ACHN (cell line): ENCODE measurements at regions not wholly inside any gene's neighbourhood (a gene's known extent, or its start where the extent isn't known, plus 50 kb on each side); places are given as distances from the start of the nearest gene placed in this dataset.
A peak's percentile ranks its signal among the peaks of the same experiment; 100 is the strongest.

Experiments used
- DNase-seq: peaks from one replicate; pipeline ENCODE4 v3.0.0-alpha.2; 2015
- in situ Hi-C: cut with HindIII; loops from 2 replicates; pipeline ENCODE4 v1.10.0; 2017; ENCODE audit warnings: low sequenced_read_pairs, low pct_ligation_motif_present, low pct_unique_long_range_greater_than_20kb

- in situ Hi-C loops: no loop called here
- no peak for DNase-seq
Measured at GRCh38 chr3:72776-73175, 123.8 kb upstream of the CHL1 start.

GRCh38 chr3:73271-73670, 123.3 kb upstream of the CHL1 start:
- no peak for DNase-seq
- in situ Hi-C loops: no loop called here

GRCh38 chr3:74676-75243, 121.8 kb upstream of the CHL1 start:
- in situ Hi-C loops: no loop called here
- DNase-seq: no peak

GRCh38 chr3:75260-75659, 121.3 kb upstream of the CHL1 start:
- DNase-seq: peak; percentile 6
- in situ Hi-C loops: no loop called here

GRCh38 chr3:79542-79941, 117.0 kb upstream of the CHL1 start:
- DNase-seq: no peak
- in situ Hi-C loops: no loop called here

GRCh38 chr3:82508-82907, 114.1 kb upstream of the CHL1 start:
- in situ Hi-C loops: no loop called here
- no peak for DNase-seq

- in situ Hi-C loops: no loop called here
- no peak for DNase-seq
Measured at GRCh38 chr3:83096-83495, 113.5 kb upstream of the CHL1 start.

- no peak for DNase-seq
- in situ Hi-C loops: no loop called here
Measured at GRCh38 chr3:85180-85579, 111.4 kb upstream of the CHL1 start.

GRCh38 chr3:88267-88666, 108.3 kb upstream of the CHL1 start:
- DNase-seq: no peak
- in situ Hi-C loops: no loop called here

GRCh38 chr3:93746-94145, 102.8 kb upstream of the CHL1 start:
- DNase-seq: no peak
- in situ Hi-C loops: no loop called here

GRCh38 chr3:96259-96658, 100.3 kb upstream of the CHL1 start:
- no peak for DNase-seq
- in situ Hi-C loops: no loop called here

- no peak for DNase-seq
- in situ Hi-C loops: no loop called here
Measured at GRCh38 chr3:97417-98258, 98.9 kb upstream of the CHL1 start.

GRCh38 chr3:98259-98654, 98.3 kb upstream of the CHL1 start:
- in situ Hi-C loops: no loop called here
- DNase-seq: no peak

- in situ Hi-C loops: no loop called here
Measured at GRCh38 chr3:99506-99905, 97.1 kb upstream of the CHL1 start.

GRCh38 chr3:102484-102883, 94.1 kb upstream of the CHL1 start:
- DNase-seq: no peak
- in situ Hi-C loops: no loop called here

More at GRCh38 chr3:99506-99905, 97.1 kb upstream of the CHL1 start:
- no peak for DNase-seq

- DNase-seq: no peak
- in situ Hi-C loops: no loop called here
Measured at GRCh38 chr3:103991-104390, 92.6 kb upstream of the CHL1 start.

- in situ Hi-C loops: no loop called here
- no peak for DNase-seq
Measured at GRCh38 chr3:105585-105984, 91.0 kb upstream of the CHL1 start.

GRCh38 chr3:106619-107018, 89.9 kb upstream of the CHL1 start:
- no peak for DNase-seq
- in situ Hi-C loops: no loop called here

GRCh38 chr3:111143-112069, 85.2 kb upstream of the CHL1 start:
- no peak for DNase-seq
- in situ Hi-C loops: no loop called here
